LNCAP (cell line): ENCODE measurements at regions not wholly inside any gene's neighbourhood (a gene's known extent, or its start where the extent isn't known, plus 50 kb on each side); places are given as distances from the start of the nearest gene placed in this dataset.

Experiments used
- CTCF ChIP-seq: fragments of 450-650 bp; IDR thresholded peaks from 2 replicates; pipeline ENCODE4 v1.5.1; 2017; ENCODE audit warnings: mild to moderate bottlenecking

GRCh38 chr5:158212917-158213316, 354.0 kb upstream of the CLINT1 start:
- no peak for TF ChIP-seq CTCF

DNA sequence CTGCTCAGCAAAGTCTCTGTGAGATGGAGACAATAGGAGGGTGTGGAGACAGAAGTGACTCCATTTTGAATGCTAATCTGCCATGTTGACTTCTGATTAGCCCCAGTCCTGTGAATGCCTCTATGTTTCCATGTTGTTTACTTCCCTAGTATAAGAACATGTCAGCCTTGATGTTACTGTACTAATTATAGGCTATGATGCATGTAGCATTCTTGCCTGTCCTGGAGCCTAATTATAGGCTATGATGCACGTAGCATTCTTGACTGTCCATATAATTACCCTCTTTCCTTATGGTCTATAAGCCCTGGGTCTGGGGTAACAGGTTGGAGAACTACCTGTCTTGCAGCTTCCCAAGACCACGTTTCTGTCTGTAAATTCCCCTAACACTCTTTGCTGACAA, 353.3 kb upstream of the CLINT1 start:
- TF ChIP-seq CTCF, result no peak

GRCh38 chr5:158209219-158209908, 350.4 kb upstream of the CLINT1 start:
- TF ChIP-seq CTCF, result no peak

GRCh38 chr5:158207733-158208132, 348.8 kb upstream of the CLINT1 start:
- TF ChIP-seq CTCF, result no peak

DNA sequence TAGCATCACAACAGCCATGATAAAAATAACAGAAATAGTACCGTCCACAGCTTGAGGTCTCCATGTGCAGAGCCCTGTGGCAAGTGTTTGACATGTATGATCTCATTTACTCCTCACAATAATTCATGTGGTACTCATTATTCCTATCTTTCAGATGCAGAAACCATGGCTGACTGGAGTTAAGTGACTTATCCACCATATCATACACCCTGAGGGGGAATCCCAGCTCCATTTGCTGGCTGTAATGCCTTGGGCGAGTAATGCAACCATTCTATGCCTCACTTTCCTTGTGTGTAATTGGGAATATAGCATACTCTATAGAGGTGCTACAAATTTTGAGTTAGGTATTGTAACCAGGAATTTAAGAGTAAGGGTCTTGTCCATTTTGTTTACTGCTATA, 347.0 kb upstream of the CLINT1 start:
- TF ChIP-seq CTCF, result no peak

DNA sequence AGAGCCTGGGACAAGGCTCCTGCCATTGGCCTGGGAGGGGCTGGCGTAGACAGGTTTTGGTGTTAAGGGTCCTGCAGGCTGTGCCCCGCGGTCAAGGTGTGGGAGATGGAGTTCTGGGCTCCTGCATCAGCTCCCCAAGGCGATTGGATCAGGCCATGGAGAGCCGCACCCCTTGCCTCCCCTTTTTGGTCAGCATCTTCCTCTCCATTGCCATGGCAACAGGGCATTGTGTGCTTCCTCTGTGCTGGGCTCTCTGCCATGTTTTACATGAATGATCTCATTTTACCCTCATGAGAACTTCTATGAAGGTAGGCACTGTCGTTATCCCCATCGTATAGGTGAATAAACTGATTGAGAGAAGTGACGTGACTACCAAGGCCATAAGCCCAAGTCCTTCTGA, 344.3 kb upstream of the CLINT1 start:
- TF ChIP-seq CTCF, result no peak

- no peak for TF ChIP-seq CTCF
These were observed 343.9 kb upstream of the CLINT1 start for GRCh38 chr5:158202801-158203200.

GRCh38 chr5:158200619-158201018, 341.7 kb upstream of the CLINT1 start:
- no peak for TF ChIP-seq CTCF
